ENCODE measurements at regions not wholly inside any gene's neighbourhood (a gene's known extent, or its start where the extent isn't known, plus 50 kb on each side); places are given as distances from the start of the nearest gene placed in this dataset.

DNA sequence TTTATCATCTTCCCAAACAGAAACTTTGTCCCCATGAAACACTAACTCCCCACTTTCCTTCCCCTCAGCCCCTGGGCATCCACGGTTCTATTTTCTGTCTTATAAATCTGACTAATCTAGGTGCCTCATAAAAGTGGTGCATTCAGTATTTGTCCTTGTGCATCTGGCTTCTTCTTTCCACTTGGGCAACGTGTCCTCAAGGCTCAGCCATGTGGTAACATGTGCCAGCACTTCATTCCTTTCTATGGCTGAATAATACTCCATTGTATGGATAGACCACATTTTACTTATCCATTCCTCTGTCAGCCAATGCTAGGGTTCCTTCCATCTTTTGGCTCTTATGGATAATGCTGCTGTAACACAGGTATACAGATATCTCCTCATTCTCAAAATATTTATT, 305.0 kb upstream of the RUNX1 start:
- no peak for DNase-seq

- no peak for DNase-seq
Measured at GRCh38 chr21:35352793-35353192, 303.7 kb upstream of the RUNX1 start.

GRCh38 chr21:35352066-35352770, 303.1 kb upstream of the RUNX1 start:
- DNase-seq: no peak

GRCh38 chr21:35351434-35351833, 302.3 kb upstream of the RUNX1 start:
- DNase-seq: no peak

GRCh38 chr21:35350965-35351364, 301.9 kb upstream of the RUNX1 start:
- DNase-seq: no peak

- no peak for DNase-seq
Measured at GRCh38 chr21:35349376-35350080, 300.4 kb upstream of the RUNX1 start.

- no peak for DNase-seq
Measured at GRCh38 chr21:35348686-35349085, 299.6 kb upstream of the RUNX1 start.

DNA sequence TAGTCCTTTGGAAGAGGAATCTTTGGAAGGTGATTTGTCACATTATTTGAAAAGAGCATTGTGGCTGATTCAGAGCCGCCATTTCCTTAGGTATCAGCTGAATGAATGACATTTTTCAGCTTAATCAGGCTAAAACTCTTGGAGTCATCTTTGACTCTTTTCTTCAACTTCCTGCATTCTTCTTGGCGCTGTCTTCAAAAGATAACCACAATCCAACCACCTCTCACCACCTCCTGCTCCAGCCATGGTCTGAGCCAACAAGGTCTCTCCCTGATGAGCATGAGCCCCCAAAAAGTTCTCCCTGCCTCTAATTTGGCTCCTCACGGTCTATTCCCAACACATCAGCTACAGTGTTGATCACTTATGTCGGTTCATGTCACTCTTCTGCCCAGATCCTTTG, 297.6 kb upstream of the RUNX1 start:
- DNase-seq: no peak

GRCh38 chr21:35345954-35346353, 296.9 kb upstream of the RUNX1 start:
- DNase-seq: no peak

GRCh38 chr21:35344582-35344981, 295.5 kb upstream of the RUNX1 start:
- DNase-seq: no peak

DNA sequence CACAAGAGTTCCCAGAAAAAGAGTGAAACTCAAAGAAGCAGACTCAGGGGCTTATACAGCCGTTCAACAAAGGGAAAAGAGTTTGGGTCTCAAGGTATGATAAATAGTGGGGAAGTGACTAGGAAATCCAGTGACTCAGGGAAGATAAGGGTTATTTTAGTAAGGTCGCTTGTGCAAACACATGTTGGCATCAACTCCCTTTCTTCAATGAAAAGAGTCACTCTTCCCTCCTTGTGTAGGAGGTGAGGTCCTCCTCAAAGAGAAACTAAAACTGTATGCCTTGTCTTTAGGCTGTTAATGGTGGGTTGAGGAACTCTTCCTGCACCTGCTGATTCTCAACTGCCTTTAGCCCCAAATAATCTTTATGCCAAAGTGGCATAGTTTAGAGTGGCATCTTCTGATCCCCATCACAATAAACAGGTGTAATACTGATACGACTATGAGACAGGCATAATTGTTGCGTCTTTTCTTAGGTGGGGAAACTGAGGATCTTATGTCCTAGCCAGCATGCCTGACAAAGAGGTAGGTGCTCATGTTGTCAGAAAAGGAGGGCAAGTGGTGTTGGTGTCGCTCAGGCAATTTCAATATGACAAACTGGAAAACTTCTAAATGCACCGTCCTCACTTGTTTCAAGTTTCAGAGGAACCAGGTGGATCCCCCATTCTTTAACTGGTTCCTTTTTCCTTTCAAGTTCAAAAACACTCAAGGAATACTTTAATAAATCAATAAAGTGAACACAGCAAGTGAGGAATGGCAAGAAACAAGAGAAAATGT, 294.1 kb upstream of the RUNX1 start:
- no peak for DNase-seq

GRCh38 chr21:35342440-35342839, 293.3 kb upstream of the RUNX1 start:
- DNase-seq: no peak

- DNase-seq: no peak
Measured at GRCh38 chr21:35340273-35340672, 291.2 kb upstream of the RUNX1 start.

- DNase-seq: no peak
Measured at GRCh38 chr21:35338881-35339632, 290.0 kb upstream of the RUNX1 start.

- no peak for DNase-seq
Measured at GRCh38 chr21:35338281-35338680, 289.2 kb upstream of the RUNX1 start.

DNA sequence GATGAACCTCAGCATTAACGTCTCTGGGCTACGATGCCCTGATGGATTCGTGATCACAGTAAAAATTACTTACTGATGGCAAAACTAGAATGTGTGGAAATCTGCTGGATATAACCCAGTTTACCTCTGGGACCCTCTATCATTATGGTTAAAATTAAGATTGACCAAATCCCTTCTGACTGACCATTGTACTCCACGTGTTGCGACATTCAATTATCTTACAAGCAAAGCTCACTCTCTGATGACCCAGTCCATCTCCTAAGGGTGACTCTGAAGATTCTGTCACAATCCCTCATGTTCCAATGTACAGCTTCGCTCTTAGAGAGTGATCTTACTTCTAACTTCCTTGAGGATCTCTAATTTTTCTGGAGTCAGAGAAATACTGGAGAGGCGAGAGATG, 288.5 kb upstream of the RUNX1 start:
- DNase-seq: no peak

GRCh38 chr21:35336534-35336933, 287.4 kb upstream of the RUNX1 start:
- DNase-seq: no peak

- DNase-seq: no peak
Measured at GRCh38 chr21:35335951-35336446, 286.9 kb upstream of the RUNX1 start.

- peak; percentile 56 for DNase-seq
Measured at GRCh38 chr21:35333831-35334618, 284.9 kb upstream of the RUNX1 start.

DNA sequence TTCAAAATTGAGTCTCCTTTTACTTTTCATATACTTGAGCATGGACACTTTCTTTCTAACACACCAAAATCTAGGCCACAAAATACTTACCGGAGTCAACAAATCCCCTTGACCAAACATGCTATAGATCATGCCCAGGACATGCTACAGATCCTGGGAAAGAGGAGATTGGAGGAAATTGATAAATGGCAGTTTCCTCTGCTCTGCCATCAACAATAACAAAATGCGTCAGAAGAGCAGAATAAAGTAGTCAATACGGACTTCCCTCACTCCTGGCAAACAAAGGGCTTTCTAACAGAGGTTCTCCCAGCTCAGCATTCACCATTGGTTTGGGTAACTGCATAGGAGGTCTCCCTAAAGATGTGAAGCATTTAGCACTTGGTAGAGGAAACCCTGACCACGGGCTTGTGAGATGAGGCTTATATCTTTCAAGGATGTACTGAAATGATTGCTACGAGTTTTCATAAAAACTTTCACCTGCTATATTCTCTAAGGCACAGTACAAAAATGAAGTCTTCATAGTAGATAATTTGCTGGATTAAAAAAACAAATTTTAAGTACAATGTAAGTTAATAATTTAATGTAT, 283.8 kb upstream of the RUNX1 start:
- no peak for DNase-seq

DNA sequence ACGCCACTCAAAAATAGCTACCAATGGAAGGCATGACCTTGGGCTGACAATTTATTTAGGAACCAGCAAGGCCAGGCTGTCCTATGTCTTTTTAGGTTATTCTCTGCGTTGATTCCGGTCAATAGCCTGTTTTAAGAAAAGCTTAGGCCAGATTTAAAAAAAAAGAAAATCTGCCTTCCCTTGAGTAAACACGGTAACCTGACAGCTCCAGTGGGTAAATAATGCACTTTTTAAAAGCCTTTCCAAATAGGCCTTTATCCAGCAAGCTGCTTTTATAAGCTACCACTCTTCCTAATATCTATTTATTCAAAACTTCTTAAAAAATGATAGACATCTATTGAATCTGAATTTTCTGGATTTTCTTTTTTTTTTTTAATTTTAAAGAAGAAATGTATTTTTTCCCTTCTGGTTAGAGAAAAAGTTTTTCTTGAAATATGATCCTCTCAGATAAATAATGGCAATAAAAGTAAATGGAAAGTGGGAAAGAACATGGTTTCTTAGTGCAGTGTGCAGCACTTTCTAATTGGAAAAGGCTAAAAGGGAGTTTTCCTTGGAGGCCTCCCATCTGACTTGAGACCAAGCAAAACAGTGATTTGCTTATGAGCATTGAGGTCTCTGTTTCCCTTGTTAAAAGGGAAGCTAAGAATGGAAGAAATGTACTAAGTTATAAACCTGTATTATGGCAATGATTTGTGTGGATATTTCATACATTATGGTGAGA, 281.0 kb upstream of the RUNX1 start:
- DNase-seq: no peak

All from NCI-H1105 treated with DMSO at 0.1 percent for 48 hours (cell line).